ENCODE measurements at regions not wholly inside any gene's neighbourhood (a gene's known extent, or its start where the extent isn't known, plus 50 kb on each side); places are given as distances from the start of the nearest gene placed in this dataset.
"Not testable (repeated sequence)": the region's sequence is repeated elsewhere in the genome, so short reads cannot be mapped to it uniquely, and the experiment has no call there.

DNA sequence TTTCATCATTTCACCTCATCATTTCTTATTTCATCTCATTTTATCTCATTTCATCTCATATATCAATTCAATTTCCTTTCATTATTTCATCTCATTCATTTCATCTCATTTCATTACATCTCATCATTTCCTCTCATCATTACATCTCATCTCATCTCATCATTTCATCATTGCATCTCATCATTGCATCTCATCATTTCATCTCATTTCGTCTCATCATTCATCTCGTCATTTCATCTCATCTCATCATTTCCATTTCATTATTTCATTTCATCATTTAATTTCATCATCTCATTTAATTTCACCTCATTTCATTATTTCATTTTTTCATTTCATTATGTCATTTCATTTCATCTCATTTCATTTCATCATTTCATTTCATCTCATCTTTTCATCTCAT is 168.5 kb upstream of the FAM72C start:
- not testable (repeated sequence) for H3K79me2 ChIP-seq (ENCODE audit: control insufficient read depth, insufficient read depth, low read length); H3K36me3 ChIP-seq (ENCODE audit: control insufficient read depth, insufficient read depth, low read length); H3K4me2 ChIP-seq (ENCODE audit: extremely low read depth, insufficient read depth, low read length); H3K27ac ChIP-seq (ENCODE audit: insufficient read depth, low read length); DNase-seq (ENCODE audit: low read depth in 2 of 2); H3K9me3 ChIP-seq (ENCODE audit: control insufficient read depth, insufficient read depth, low read depth, low read length); H2AFZ ChIP-seq (ENCODE audit: low read length); H3K4me3 ChIP-seq (replicated peaks in 1 of 4; ENCODE audit: control extremely low read depth in 1 of 4, insufficient read depth in 1 of 4, low read depth in 3 of 4, low read length in 4 of 4); H3K9ac ChIP-seq (ENCODE audit: insufficient read depth, low read length); H3K4me1 ChIP-seq (ENCODE audit: control insufficient read depth, extremely low read depth, insufficient read depth, low read length); H4K20me1 ChIP-seq (ENCODE audit: control insufficient read depth, extremely low read depth, insufficient read depth, low read length); H3K27me3 ChIP-seq (ENCODE audit: control insufficient read depth, insufficient read depth, low read length)

DNA sequence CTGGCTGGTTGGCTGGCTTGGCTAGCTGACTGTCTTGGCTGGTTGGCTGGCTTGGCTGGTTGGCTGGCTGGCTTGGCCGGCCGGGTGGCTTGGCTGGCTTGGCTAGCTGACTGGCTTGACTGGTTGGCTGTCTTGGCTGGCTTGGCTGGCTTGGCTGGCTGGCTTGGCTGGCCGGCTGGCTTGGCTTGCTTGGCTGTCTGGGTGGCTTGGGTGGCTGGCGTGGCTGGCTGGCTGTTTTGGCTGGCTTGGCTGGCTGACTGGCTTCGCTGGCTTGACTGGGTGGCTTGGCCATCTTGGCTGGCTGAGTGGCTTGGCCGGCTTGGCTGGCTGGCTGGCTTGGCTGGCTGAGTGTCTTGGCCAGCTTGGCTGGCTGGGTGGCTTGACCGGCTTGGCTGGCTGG is 133.2 kb upstream of the FAM72C start:
- not testable (repeated sequence) for H3K4me3 ChIP-seq (replicated peaks in 1 of 4; ENCODE audit: control extremely low read depth in 1 of 4, insufficient read depth in 1 of 4, low read depth in 3 of 4, low read length in 4 of 4); H3K79me2 ChIP-seq (ENCODE audit: control insufficient read depth, insufficient read depth, low read length); H3K9me3 ChIP-seq (ENCODE audit: control insufficient read depth, insufficient read depth, low read depth, low read length); DNase-seq (ENCODE audit: low read depth in 2 of 2); H3K4me1 ChIP-seq (ENCODE audit: control insufficient read depth, extremely low read depth, insufficient read depth, low read length); H3K4me2 ChIP-seq (ENCODE audit: extremely low read depth, insufficient read depth, low read length); H3K36me3 ChIP-seq (ENCODE audit: control insufficient read depth, insufficient read depth, low read length); H3K9ac ChIP-seq (ENCODE audit: insufficient read depth, low read length); H4K20me1 ChIP-seq (ENCODE audit: control insufficient read depth, extremely low read depth, insufficient read depth, low read length); H2AFZ ChIP-seq (ENCODE audit: low read length); H3K27ac ChIP-seq (ENCODE audit: insufficient read depth, low read length); H3K27me3 ChIP-seq (ENCODE audit: control insufficient read depth, insufficient read depth, low read length)

- H3K9me3 ChIP-seq (ENCODE audit: control insufficient read depth, insufficient read depth, low read depth, low read length); H3K27ac ChIP-seq (ENCODE audit: insufficient read depth, low read length); H3K4me2 ChIP-seq (ENCODE audit: extremely low read depth, insufficient read depth, low read length); H3K4me1 ChIP-seq (ENCODE audit: control insufficient read depth, extremely low read depth, insufficient read depth, low read length); H3K9ac ChIP-seq (ENCODE audit: insufficient read depth, low read length); H3K36me3 ChIP-seq (ENCODE audit: control insufficient read depth, insufficient read depth, low read length); H2AFZ ChIP-seq (ENCODE audit: low read length); H4K20me1 ChIP-seq (ENCODE audit: control insufficient read depth, extremely low read depth, insufficient read depth, low read length); H3K4me3 ChIP-seq (replicated peaks in 1 of 4; ENCODE audit: control extremely low read depth in 1 of 4, insufficient read depth in 1 of 4, low read depth in 3 of 4, low read length in 4 of 4); H3K79me2 ChIP-seq (ENCODE audit: control insufficient read depth, insufficient read depth, low read length); DNase-seq (ENCODE audit: low read depth in 2 of 2); H3K27me3 ChIP-seq (ENCODE audit: control insufficient read depth, insufficient read depth, low read length): not testable (repeated sequence)
Observed at GRCh38 chr1:144104000-144104677, 132.4 kb upstream of the FAM72C start.

- H3K79me2 ChIP-seq (ENCODE audit: control insufficient read depth, insufficient read depth, low read length); H3K27ac ChIP-seq (ENCODE audit: insufficient read depth, low read length); H3K4me2 ChIP-seq (ENCODE audit: extremely low read depth, insufficient read depth, low read length); H4K20me1 ChIP-seq (ENCODE audit: control insufficient read depth, extremely low read depth, insufficient read depth, low read length); H2AFZ ChIP-seq (ENCODE audit: low read length); H3K36me3 ChIP-seq (ENCODE audit: control insufficient read depth, insufficient read depth, low read length); DNase-seq (ENCODE audit: low read depth in 2 of 2); H3K9me3 ChIP-seq (ENCODE audit: control insufficient read depth, insufficient read depth, low read depth, low read length); H3K9ac ChIP-seq (ENCODE audit: insufficient read depth, low read length); H3K4me1 ChIP-seq (ENCODE audit: control insufficient read depth, extremely low read depth, insufficient read depth, low read length); H3K4me3 ChIP-seq (replicated peaks in 1 of 4; ENCODE audit: control extremely low read depth in 1 of 4, insufficient read depth in 1 of 4, low read depth in 3 of 4, low read length in 4 of 4); H3K27me3 ChIP-seq (ENCODE audit: control insufficient read depth, insufficient read depth, low read length): not testable (repeated sequence)
Observed at GRCh38 chr1:144103156-144103880, 131.5 kb upstream of the FAM72C start.

DNA sequence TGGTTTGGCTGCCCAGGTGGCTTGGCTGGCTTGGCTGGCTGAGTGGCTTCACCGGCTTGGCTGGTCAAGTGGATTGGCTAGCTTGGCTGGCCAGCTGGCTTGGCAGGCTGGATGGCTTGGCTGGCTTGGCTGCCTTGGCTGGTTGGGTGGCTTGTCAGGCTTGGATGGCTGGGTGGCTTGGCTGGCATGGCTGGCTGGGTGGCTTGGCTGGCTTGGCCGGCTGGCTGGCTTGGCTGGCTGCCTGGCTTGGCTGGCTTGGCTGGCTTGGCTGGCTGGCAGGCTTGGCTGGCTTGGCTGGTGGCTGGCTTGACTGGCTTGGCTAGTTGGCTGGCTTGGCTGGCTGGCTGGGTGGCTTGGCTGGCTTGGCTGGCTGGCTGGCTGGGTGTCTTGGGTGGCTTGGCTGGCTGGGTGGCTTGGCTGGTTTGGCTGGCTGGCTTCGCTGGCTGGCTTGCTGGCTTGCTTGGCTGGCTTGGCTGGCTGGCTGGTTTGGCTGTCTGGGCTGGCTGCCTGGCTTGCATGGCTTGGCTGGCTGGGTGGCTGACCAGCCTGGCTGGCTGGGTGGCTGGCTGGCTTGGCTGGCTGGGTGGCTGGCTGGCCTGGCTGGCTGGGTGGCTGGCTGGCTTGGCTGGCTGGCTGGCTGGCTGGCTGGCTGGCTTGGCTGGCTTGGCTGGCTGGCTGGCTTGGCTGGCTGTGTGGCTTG is 130.4 kb upstream of the FAM72C start:
- not testable (repeated sequence) for H4K20me1 ChIP-seq (ENCODE audit: control insufficient read depth, extremely low read depth, insufficient read depth, low read length); H3K36me3 ChIP-seq (ENCODE audit: control insufficient read depth, insufficient read depth, low read length); H2AFZ ChIP-seq (ENCODE audit: low read length); H3K4me2 ChIP-seq (ENCODE audit: extremely low read depth, insufficient read depth, low read length); H3K27ac ChIP-seq (ENCODE audit: insufficient read depth, low read length); H3K9ac ChIP-seq (ENCODE audit: insufficient read depth, low read length); H3K4me1 ChIP-seq (ENCODE audit: control insufficient read depth, extremely low read depth, insufficient read depth, low read length); DNase-seq (ENCODE audit: low read depth in 2 of 2); H3K79me2 ChIP-seq (ENCODE audit: control insufficient read depth, insufficient read depth, low read length); H3K4me3 ChIP-seq (replicated peaks in 1 of 4; ENCODE audit: control extremely low read depth in 1 of 4, insufficient read depth in 1 of 4, low read depth in 3 of 4, low read length in 4 of 4); H3K9me3 ChIP-seq (ENCODE audit: control insufficient read depth, insufficient read depth, low read depth, low read length); H3K27me3 ChIP-seq (ENCODE audit: control insufficient read depth, insufficient read depth, low read length)

Measured in fibroblast of lung (primary cell).